GM23248 (cell line): ENCODE measurements at regions not wholly inside any gene's neighbourhood (a gene's known extent, or its start where the extent isn't known, plus 50 kb on each side); places are given as distances from the start of the nearest gene placed in this dataset.

Experiments used
- DNase-seq: peaks from one replicate; pipeline ENCODE4 v3.0.0-alpha.2; 2015
- H2AFZ ChIP-seq: fragments of 200-600 bp; sonication (generic); 2 replicates; pipeline ENCODE4 v1.6.1; 2016; ENCODE audit warnings: antibody characterized with exemption
- H3F3A ChIP-seq: fragments of 200-600 bp; sonication (generic); 2 replicates; pipeline ENCODE4 v1.6.1; 2016; ENCODE audit warnings: mild to moderate bottlenecking, antibody characterized with exemption, mixed run types; ENCODE audit not compliant: insufficient read depth
- H3K27ac ChIP-seq: fragments of 200-600 bp; sonication (generic); 2 replicates; pipeline ENCODE4 v1.5.1; 2016; ENCODE audit warnings: mild to moderate bottlenecking
- H3K27me3 ChIP-seq: fragments of 200-600 bp; sonication (generic); replicated peaks from 2 replicates; pipeline ENCODE4 v1.6.1; 2016; ENCODE audit warnings: mild to moderate bottlenecking; ENCODE audit not compliant: insufficient read depth
- H3K36me3 ChIP-seq: fragments of 200-600 bp; sonication (generic); 2 replicates; pipeline ENCODE4 v1.6.1; 2016; ENCODE audit warnings: low read depth, mild to moderate bottlenecking
- H3K4me1 ChIP-seq: fragments of 200-600 bp; sonication (generic); 2 replicates; pipeline ENCODE4 v1.6.1; 2016; ENCODE audit warnings: mild to moderate bottlenecking; ENCODE audit not compliant: insufficient read depth
- H3K4me2 ChIP-seq: fragments of 200-600 bp; sonication (generic); one replicate; pipeline ENCODE4 v1.6.1; 2016; ENCODE audit warnings: mild to moderate bottlenecking; ENCODE audit not compliant: unreplicated experiment
- H3K4me3 ChIP-seq: fragments of 200-600 bp; sonication (generic); 2 replicates; pipeline ENCODE4 v1.5.1; 2016; ENCODE audit warnings: mild to moderate bottlenecking
- H3K79me2 ChIP-seq: fragments of 200-600 bp; sonication (generic); 2 replicates; pipeline ENCODE4 v1.6.1; 2016; ENCODE audit warnings: mild to moderate bottlenecking; ENCODE audit not compliant: insufficient read depth
- H3K9ac ChIP-seq: fragments of 200-600 bp; sonication (generic); 2 replicates; pipeline ENCODE4 v1.6.1; 2016; ENCODE audit warnings: mild to moderate bottlenecking
- H3K9me2 ChIP-seq: fragments of 200-600 bp; sonication (generic); 2 replicates; pipeline ENCODE4 v1.6.1; 2016; ENCODE audit warnings: mixed run types, mild to moderate bottlenecking, moderate library complexity; ENCODE audit not compliant: insufficient read depth
- H3K9me3 ChIP-seq: fragments of 200-600 bp; sonication (generic); one replicate; pipeline ENCODE4 v1.6.1; 2017; ENCODE audit warnings: low read depth
- H4K20me1 ChIP-seq: fragments of 200-600 bp; sonication (generic); 2 replicates; pipeline ENCODE4 v1.6.0; 2016; ENCODE audit not compliant: insufficient read depth
- EZH2 ChIP-seq: fragments of 200-600 bp; sonication (generic); IDR thresholded peaks from 2 replicates; pipeline ENCODE4 v1.6.1; 2018; ENCODE audit warnings: antibody characterized with exemption, mild to moderate bottlenecking; ENCODE audit not compliant: insufficient read depth, poor library complexity, severe bottlenecking
- EZH2phosphoT487 ChIP-seq: fragments of 200-600 bp; sonication (generic); IDR thresholded peaks from 2 replicates; pipeline ENCODE4 v1.6.1; 2018; ENCODE audit warnings: antibody characterized with exemption, moderate library complexity, mild to moderate bottlenecking, low read depth; ENCODE audit not compliant: insufficient read depth
- WGBS, 2 experiments: methylation state at CpG; one replicate each; pipeline ENCODE4 v1.1.6; 2015 to 2017; ENCODE audit warnings: low lambda C conversion rate in 2 of 2, low coverage in 1 of 2; ENCODE audit errors: missing lambda C conversion rate in 2 of 2; 5-methylcytosine and 5-hydroxymethylcytosine counted together
- in situ Hi-C: fragments of 300-500 bp; cut with MboI; formaldehyde crosslinking; loops from 2 replicates; pipeline ENCODE4 v1.15.0; 2020

GRCh38 chr5:27315363-27316270 is 277.2 kb upstream of the CDH9 start:
- Histone ChIP-seq H3K36me3 (no peaks in the 10 kb centered on the region), H3K9me3 (no peaks in the 10 kb centered on the region), H3K9ac (no peak overlapping the region), H3K27ac (peak overlapping the region; percentile 65), H3K4me2 (peak overlapping the region; percentile 9), H3F3A (0 out of 2 replicates have a peak, but pooled peaks cover 10% of the 10 kb centered on the region), H3K27me3 (no peaks in the 10 kb centered on the region), H2AFZ (peak overlapping the region; percentile 42; the same call in 1 of the 2 replicates), H4K20me1 (no peaks in the 10 kb centered on the region), H3K4me3 (peak overlapping the region; percentile 21), H3K4me1 (peaks cover 14% of the 10 kb centered on the region), H3K9me2 (no peaks in the 10 kb centered on the region), H3K79me2 (no peaks in the 10 kb centered on the region)
- in situ Hi-C loops, result no loop called here
- 15 to 21% methylated on average over 7 of the region's 7 CpGs for WGBS, 2 experiments
- DNase-seq, result peak; percentile 54
- no peak for TF ChIP-seq EZH2
- TF ChIP-seq EZH2phosphoT487, result no peak

- Histone ChIP-seq H3K4me1 (peaks cover 14% of the 10 kb centered on the region), H3K4me2 (no peak overlapping the region), H3K4me3 (no peak overlapping the region), H3K9me3 (no peaks in the 10 kb centered on the region), H3K79me2 (no peaks in the 10 kb centered on the region), H3K36me3 (no peaks in the 10 kb centered on the region), H3K27ac (no peak overlapping the region), H2AFZ (no peak overlapping the region), H3F3A (0 out of 2 replicates have a peak, but pooled peaks cover 10% of the 10 kb centered on the region), H3K9ac (no peak overlapping the region), H4K20me1 (no peaks in the 10 kb centered on the region), H3K27me3 (no peaks in the 10 kb centered on the region), H3K9me2 (no peaks in the 10 kb centered on the region)
- no peak for TF ChIP-seq EZH2phosphoT487
- no peak for TF ChIP-seq EZH2
- DNase-seq, result no peak
- in situ Hi-C loops, result no loop called here
- 29 to 30% methylated on average over 4 of the region's 4 CpGs for WGBS, 2 experiments
Measured at GRCh38 chr5:27313549-27313948, 275.2 kb upstream of the CDH9 start.

- Histone ChIP-seq H3F3A (0 out of 2 replicates have a peak, but pooled peaks cover 10% of the 10 kb centered on the region), H3K9me2 (no peaks in the 10 kb centered on the region), H3K36me3 (no peaks in the 10 kb centered on the region), H2AFZ (no peak overlapping the region), H3K9me3 (no peaks in the 10 kb centered on the region), H3K27ac (no peak overlapping the region), H3K4me2 (no peak overlapping the region), H3K4me1 (peaks cover 14% of the 10 kb centered on the region), H3K27me3 (no peaks in the 10 kb centered on the region), H3K79me2 (no peaks in the 10 kb centered on the region), H3K4me3 (no peak overlapping the region), H4K20me1 (no peaks in the 10 kb centered on the region), H3K9ac (no peak overlapping the region)
- no peak for DNase-seq
- 39 to 43% methylated on average over 5 of the region's 5 CpGs for WGBS, 2 experiments
- in situ Hi-C loops, result no loop called here
- no peak for TF ChIP-seq EZH2
- TF ChIP-seq EZH2phosphoT487, result no peak
Measured at GRCh38 chr5:27312291-27312893, 274.0 kb upstream of the CDH9 start.

- TF ChIP-seq EZH2phosphoT487 (no peak), EZH2 (no peak)
Measured at GRCh38 chr5:27311544-27311943, 273.2 kb upstream of the CDH9 start.

More at GRCh38 chr5:27311544-27311943, 273.2 kb upstream of the CDH9 start:
- in situ Hi-C loops, result no loop called here
- H3K79me2 ChIP-seq, result no peaks in the 10 kb centered on the region
- no peak overlapping the region for H3K4me2 ChIP-seq
- no peaks in the 10 kb centered on the region for H3K9me3 ChIP-seq
- peak; percentile 60 for DNase-seq
- no peak overlapping the region for H3K9ac ChIP-seq
- H3K9me2 ChIP-seq, result no peaks in the 10 kb centered on the region
- H3K4me1 ChIP-seq, result peaks cover 11% of the 10 kb centered on the region
- no peak overlapping the region for H3K4me3 ChIP-seq
- H3K27ac ChIP-seq, result no peak overlapping the region
- H3K27me3 ChIP-seq, result no peaks in the 10 kb centered on the region
- no peaks in the 10 kb centered on the region for H4K20me1 ChIP-seq
- no peak overlapping the region; the same call in 1 of the 2 replicates for H2AFZ ChIP-seq
- H3F3A ChIP-seq, result 0 out of 2 replicates have a peak, but pooled peaks cover 8% of the 10 kb centered on the region
- H3K36me3 ChIP-seq, result no peaks in the 10 kb centered on the region
- WGBS, 2 experiments, result 14 to 17% methylated on average over 1 of the region's 1 CpG
